Keratinocyte (primary cell): ENCODE measurements at regions not wholly inside any gene's neighbourhood (a gene's known extent, or its start where the extent isn't known, plus 50 kb on each side); places are given as distances from the start of the nearest gene placed in this dataset.

Experiments
- DNase-seq: peaks from one replicate; pipeline ENCODE4 v3.0.0-alpha.2; 2011; ENCODE audit warnings: low read depth, missing footprints, low spot score
- FAIRE-seq: peaks from 2 replicates; lab custom pipeline; 2011; peaks lifted over from hg19 to GRCh38; lab: Jason Lieb, UNC
- H2AFZ ChIP-seq: 2 replicates; pipeline ENCODE4 v1.6.0; 2012; ENCODE audit warnings: low read length, control low read depth, inconsistent platforms; ENCODE audit not compliant: control insufficient read depth
- H3K27ac ChIP-seq: 2 replicates; pipeline ENCODE4 v1.5.1; 2011; ENCODE audit warnings: low read length; ENCODE audit not compliant: control insufficient read depth, insufficient read depth
- H3K27me3 ChIP-seq: 3 replicates; pipeline ENCODE4 v1.6.0; 2011; ENCODE audit warnings: low read length; ENCODE audit not compliant: control insufficient read depth, insufficient read depth; ENCODE audit errors: extremely low read depth
- H3K36me3 ChIP-seq, 2 experiments: 2 replicates in 1 of 2; 3 replicates in 1 of 2; pipeline ENCODE4 v1.5.1; 2011; ENCODE audit warnings: low read length in 2 of 2, mild to moderate bottlenecking in 1 of 2; ENCODE audit not compliant: control insufficient read depth in 2 of 2, insufficient read depth in 2 of 2; ENCODE audit errors: extremely low read depth in 1 of 2
- H3K4me1 ChIP-seq: 3 replicates; pipeline ENCODE4 v1.5.1; 2011; ENCODE audit warnings: low read length; ENCODE audit not compliant: control insufficient read depth, insufficient read depth; ENCODE audit errors: extremely low read depth
- H3K4me2 ChIP-seq: 3 replicates; pipeline ENCODE4 v1.6.0; 2011; ENCODE audit warnings: low read depth, low read length; ENCODE audit not compliant: control insufficient read depth, insufficient read depth; ENCODE audit errors: extremely low read depth
- H3K4me3 ChIP-seq, 3 experiments: fragments of 200-600 bp in 1 of 3; sonication (generic) in 1 of 3; 2 replicates in 2 of 3; 3 replicates in 1 of 3; pipeline ENCODE4 v1.5.1; 2011 to 2016; ENCODE audit warnings: low read length in 3 of 3, mild to moderate bottlenecking in 3 of 3, control low read depth in 2 of 3, inconsistent platforms in 1 of 3, low read depth in 1 of 3, mixed read lengths in 1 of 3, mixed run types in 1 of 3, moderate library complexity in 1 of 3; ENCODE audit not compliant: control insufficient read depth in 2 of 3, insufficient read depth in 2 of 3; ENCODE audit errors: extremely low read depth in 1 of 3
- H3K79me2 ChIP-seq: 2 replicates; pipeline ENCODE4 v1.6.0; 2012; ENCODE audit warnings: low read length; ENCODE audit not compliant: control insufficient read depth, insufficient read depth
- H3K9ac ChIP-seq: 3 replicates; pipeline ENCODE4 v1.6.0; 2011; ENCODE audit warnings: low read length; ENCODE audit not compliant: control insufficient read depth, insufficient read depth; ENCODE audit errors: extremely low read depth
- H3K9me1 ChIP-seq: 3 replicates; pipeline ENCODE4 v1.6.0; 2011; ENCODE audit warnings: low read length; ENCODE audit not compliant: control insufficient read depth, insufficient read depth; ENCODE audit errors: extremely low read depth
- H3K9me3 ChIP-seq: 2 replicates; pipeline ENCODE4 v1.5.1; 2012; ENCODE audit warnings: low read depth, low read length; ENCODE audit not compliant: control insufficient read depth
- H4K20me1 ChIP-seq: 3 replicates; pipeline ENCODE4 v1.6.0; 2011; ENCODE audit warnings: low read length; ENCODE audit not compliant: control insufficient read depth, insufficient read depth; ENCODE audit errors: extremely low read depth
- CTCF ChIP-seq, 3 experiments: IDR thresholded peaks in 1 of 3; conservative IDR thresholded peaks in 1 of 3; optimal IDR thresholded peaks in 1 of 3; 2 replicates in 2 of 3; 3 replicates in 1 of 3; pipeline versions ENCODE3 to v1.5.1; 2011; ENCODE audit warnings: low read length in 3 of 3, mild to moderate bottlenecking in 3 of 3, moderate library complexity in 2 of 3, control low read depth in 1 of 3, inconsistent platforms in 1 of 3; ENCODE audit not compliant: insufficient read depth in 2 of 3; ENCODE audit errors: extremely low read depth in 1 of 3
- EZH2 ChIP-seq: IDR thresholded peaks from one replicate; pipeline ENCODE4 v1.6.1; 2012; ENCODE audit warnings: inconsistent platforms, mild to moderate bottlenecking, low read length, moderate library complexity
- dilution Hi-C: fragments of 300-500 bp; cut with MboI; formaldehyde crosslinking; loops from one replicate; pipeline ENCODE4 v1.7.0; 2020; ENCODE audit warnings: low sequenced_read_pairs; ENCODE audit not compliant: extremely low pct_ligation_motif_present

GRCh38 chr2:41907771-41908207, 140.0 kb upstream of the PKDCC start:
- no peak overlapping the region for H3K4me2 ChIP-seq

GRCh38 chr2:41908349-41908748, 139.5 kb upstream of the PKDCC start:
- FAIRE-seq (no peak), DNase-seq (no peak)
- Histone ChIP-seq H3K9ac (no peak overlapping the region), H3K4me1 (peaks cover 4% of the 10 kb centered on the region), H3K79me2 (no peaks in the 10 kb centered on the region), H3K27ac (no peak overlapping the region), H3K27me3 (no peaks in the 10 kb centered on the region), H4K20me1 (no peaks in the 10 kb centered on the region), H2AFZ (no peak overlapping the region), H3K4me3 (no peak overlapping the region), H3K9me3 (no peaks in the 10 kb centered on the region), H3K4me2 (no peak overlapping the region), H3K9me1 (no peaks in the 10 kb centered on the region), H3K36me3 (no peaks in the 10 kb centered on the region)
- TF ChIP-seq EZH2 (no peak), CTCF (optimal IDR thresholded peaks at IDR 0.05 in 1 of 3, IDR thresholded peaks at IDR 0.05 in 1 of 3, conservative IDR thresholded peaks at IDR 0.05 in 1 of 3; ENCODE audit: extremely low read depth in 1 of 3, insufficient read depth in 2 of 3, low read length in 3 of 3) (no peak)
- dilution Hi-C loops = no loop called here

More at GRCh38 chr2:41907771-41908207, 140.0 kb upstream of the PKDCC start:
- no peak overlapping the region for H2AFZ ChIP-seq
- peaks cover 4% of the 10 kb centered on the region for H3K4me1 ChIP-seq
- no peak for TF ChIP-seq EZH2
- no peak for TF ChIP-seq CTCF (optimal IDR thresholded peaks at IDR 0.05 in 1 of 3, IDR thresholded peaks at IDR 0.05 in 1 of 3, conservative IDR thresholded peaks at IDR 0.05 in 1 of 3; ENCODE audit: extremely low read depth in 1 of 3, insufficient read depth in 2 of 3, low read length in 3 of 3)
- H3K27me3 ChIP-seq = no peaks in the 10 kb centered on the region
- no peaks in the 10 kb centered on the region for H3K9me3 ChIP-seq
- DNase-seq = no peak
- no peaks in the 10 kb centered on the region for H3K79me2 ChIP-seq
- H3K27ac ChIP-seq = no peak overlapping the region
- FAIRE-seq = no peak
- H3K36me3 ChIP-seq = no peaks in the 10 kb centered on the region
- dilution Hi-C loops = no loop called here
- H4K20me1 ChIP-seq = no peaks in the 10 kb centered on the region
- no peaks in the 10 kb centered on the region for H3K9me1 ChIP-seq
- no peak overlapping the region for H3K4me3 ChIP-seq
- no peak overlapping the region for H3K9ac ChIP-seq
